GM12878 (cell line): ENCODE measurements at regions not wholly inside any gene's neighbourhood (a gene's known extent, or its start where the extent isn't known, plus 50 kb on each side); places are given as distances from the start of the nearest gene placed in this dataset.

Experiments
- ATAC-seq: fragments of 200-7000 bp; cut with Tn5 transposase; 3 replicates; pipeline ENCODE4 v1.9.1; 2020; ENCODE audit warnings: mild to moderate bottlenecking, moderate library complexity
- BruUV-seq: library from RNA; stranded (reverse); fragments of 400-500 nt; replicated peaks from 2 replicates; lab custom pipeline; 2021; lab: Mats Ljungman, UMichigan
- CTCF ChIA-PET: fragments of 300-600 bp; sonication (Branson Sonifier 250); formaldehyde crosslinking; extraction: SDS; loops from one replicate; lab custom pipeline; 2021; ENCODE audit warnings: inconsistent platforms; lab: Yijun Ruan, JAX
- POLR2A ChIA-PET: fragments of 350-600 bp; formaldehyde crosslinking; extraction: SDS; loops from one replicate; lab custom pipeline; 2021; ENCODE audit warnings: inconsistent platforms; lab: Charles Lee
- RAD21 ChIA-PET: fragments of 300-600 bp; sonication (Branson Sonifier 250); formaldehyde crosslinking; loops from one replicate; lab custom pipeline; 2023; ENCODE audit warnings: antibody characterized with exemption; ENCODE audit not compliant: unreplicated experiment; lab: Charles Lee
- SMC1A ChIA-PET: fragments of 300-600 bp; sonication (Branson Sonifier 250); formaldehyde crosslinking; loops from one replicate; lab custom pipeline; 2023; ENCODE audit not compliant: unreplicated experiment, uncharacterized antibody; lab: Charles Lee
- DNase-seq: peaks from one replicate; pipeline ENCODE4 v3.0.0-alpha.2; 2011; ENCODE audit warnings: low read depth, low spot score
- FAIRE-seq: peaks from 3 replicates; lab custom pipeline; 2011; peaks lifted over from hg19 to GRCh38; lab: Jason Lieb, UNC
- H2AFZ ChIP-seq: 2 replicates; pipeline ENCODE4 v1.6.0; 2011; ENCODE audit warnings: low read depth, low read length, control low read depth; ENCODE audit not compliant: control insufficient read depth
- H3K27ac ChIP-seq: 2 replicates; pipeline ENCODE4 v1.5.1; 2011; ENCODE audit warnings: control low read depth; ENCODE audit not compliant: control insufficient read depth, insufficient read depth
- H3K27me3 ChIP-seq, 2 experiments: replicated peaks in 1 of 2; 2 replicates each; pipeline versions ENCODE4 v1.6.0 to v1.6.1; 2011; ENCODE audit warnings: low read length in 1 of 2; ENCODE audit not compliant: control insufficient read depth in 2 of 2, insufficient read depth in 2 of 2
- H3K36me3 ChIP-seq, 2 experiments: 2 replicates each; pipeline ENCODE4 v1.5.1; 2011; ENCODE audit warnings: low read length in 1 of 2; ENCODE audit not compliant: control insufficient read depth in 2 of 2, insufficient read depth in 2 of 2
- H3K4me1 ChIP-seq: 2 replicates; pipeline ENCODE4 v1.6.1; 2011; ENCODE audit warnings: mild to moderate bottlenecking, low read length, moderate library complexity, mixed read lengths; ENCODE audit not compliant: control insufficient read depth, insufficient read depth
- H3K4me2 ChIP-seq: 2 replicates; pipeline ENCODE4 v1.6.0; 2011; ENCODE audit warnings: control low read depth; ENCODE audit not compliant: control insufficient read depth, insufficient read depth
- H3K4me3 ChIP-seq: fragments of 200-600 bp; sonication (generic); 2 replicates; pipeline ENCODE4 v1.5.1; 2016
- H3K79me2 ChIP-seq: 2 replicates; pipeline ENCODE4 v1.6.0; 2011; ENCODE audit warnings: low read length; ENCODE audit not compliant: control insufficient read depth, insufficient read depth
- H3K9ac ChIP-seq: 2 replicates; pipeline ENCODE4 v1.8.0; 2011; ENCODE audit warnings: low read length, control low read depth, mixed read lengths; ENCODE audit not compliant: control insufficient read depth, insufficient read depth
- H3K9me3 ChIP-seq: replicated peaks from 3 replicates; pipeline ENCODE4 v1.5.1; 2011; ENCODE audit warnings: mild to moderate bottlenecking, low read length; ENCODE audit not compliant: control insufficient read depth, insufficient read depth
- H4K20me1 ChIP-seq: 2 replicates; pipeline ENCODE4 v1.6.0; 2011; ENCODE audit not compliant: control insufficient read depth, insufficient read depth
- ATF3 ChIP-seq: IDR thresholded peaks from 2 replicates; pipeline ENCODE4 v1.6.1; 2011; ENCODE audit warnings: low read depth, mild to moderate bottlenecking, low read length, moderate library complexity, borderline replicate concordance; ENCODE audit errors: extremely low read depth
- BACH1 ChIP-seq: fragments of 450-650 bp; IDR thresholded peaks from 2 replicates; pipeline ENCODE4 v1.6.1; 2017; ENCODE audit warnings: mild to moderate bottlenecking, borderline replicate concordance
- CBFB ChIP-seq: IDR thresholded peaks from 2 replicates; pipeline ENCODE4 v1.6.1; 2016; ENCODE audit warnings: antibody characterized with exemption, low read depth
- CBX5 ChIP-seq: sonication (generic); IDR thresholded peaks from 2 replicates; pipeline ENCODE4 v1.6.1; 2016; ENCODE audit warnings: low read depth, moderate library complexity, mild to moderate bottlenecking, inconsistent platforms
- CHD2 ChIP-seq: IDR thresholded peaks from 2 replicates; pipeline ENCODE4 v1.6.1; 2011; ENCODE audit warnings: low read depth, low read length, improper control_type of control experiment, borderline replicate concordance
- CHD4 ChIP-seq: fragments of 200-600 bp; sonication (generic); IDR thresholded peaks from 2 replicates; pipeline ENCODE4 v1.6.1; 2016; ENCODE audit warnings: mild to moderate bottlenecking
- DPF2 ChIP-seq: fragments of 450-650 bp; IDR thresholded peaks from 2 replicates; pipeline ENCODE4 v1.6.1; 2017; ENCODE audit warnings: mild to moderate bottlenecking
- EZH2 ChIP-seq: IDR thresholded peaks from 2 replicates; pipeline ENCODE4 v1.6.1; 2012; ENCODE audit warnings: low read depth, mild to moderate bottlenecking, control low read depth, inconsistent platforms, low read length, borderline replicate concordance; ENCODE audit not compliant: control insufficient read depth
- NFIC ChIP-seq: IDR thresholded peaks from 2 replicates; pipeline ENCODE4 v1.6.1; 2012; ENCODE audit warnings: low read depth, mild to moderate bottlenecking, inconsistent platforms, low read length, moderate library complexity
- PML ChIP-seq: IDR thresholded peaks from 2 replicates; pipeline ENCODE4 v1.6.1; 2012; ENCODE audit warnings: low read length, inconsistent platforms
- RELB ChIP-seq: fragments of 450-650 bp; IDR thresholded peaks from 2 replicates; pipeline ENCODE4 v1.6.1; 2017; ENCODE audit warnings: low read depth, mild to moderate bottlenecking, moderate library complexity
- SMAD1 ChIP-seq: fragments of 450-650 bp; IDR thresholded peaks from 2 replicates; pipeline ENCODE4 v1.6.1; 2018; ENCODE audit warnings: mild to moderate bottlenecking, low read depth; ENCODE audit not compliant: partially characterized antibody
- SUPT20H ChIP-seq: IDR thresholded peaks from 2 replicates; pipeline ENCODE4 v1.6.1; 2011; ENCODE audit warnings: low read depth, mild to moderate bottlenecking, low read length, moderate library complexity, borderline replicate concordance; ENCODE audit not compliant: control insufficient read depth
- TCF7 ChIP-seq: IDR thresholded peaks from 2 replicates; pipeline ENCODE4 v1.6.1; 2014; ENCODE audit warnings: antibody characterized with exemption, borderline replicate concordance
- ZBTB33 ChIP-seq: fragments of 450-650 bp; IDR thresholded peaks from 2 replicates; pipeline ENCODE4 v1.6.1; 2017; ENCODE audit warnings: mild to moderate bottlenecking
- WGBS: methylation state at CpG from one replicate; pipeline ENCODE4 v1.1.6; 2016; ENCODE audit warnings: low lambda C conversion rate; ENCODE audit not compliant: insufficient replicate concordance, insufficient coverage; ENCODE audit errors: missing lambda C conversion rate; 5-methylcytosine and 5-hydroxymethylcytosine counted together
- in situ Hi-C: fragments of 300-500 bp; cut with MboI; formaldehyde crosslinking; loops from 9 replicates; pipeline ENCODE4 v1.14.3; 2018; ENCODE audit warnings: mixed read lengths
- intact Hi-C: fragments of 100-400 bp; cut with micrococcal nuclease; formaldehyde crosslinking; loops from one replicate; pipeline ENCODE4 v1.14.2; 2022; ENCODE audit not compliant: unreplicated experiment

GRCh38 chr6:22025468-22026163, 271.2 kb downstream of the PRL start:
- CTCF ChIA-PET: interaction anchor here (0.6 to 1.7 kb wide), 4 partner anchors 10 to 312 kb away, joined by 3 to 6 read pairs (median 4); no protein-coding TSS in a partner anchor
- H3K4me3 ChIP-seq: peak overlapping the region; percentile 54
- H3K4me1 ChIP-seq: peaks cover 38% of the 10 kb centered on the region
- H4K20me1 ChIP-seq: no peaks in the 10 kb centered on the region
- RAD21 ChIA-PET: interaction anchor here (0.7 to 4.4 kb wide), 22 partner anchors 10 to 1461 kb away, joined by 3 to 40 read pairs (median 4); partner anchors contain the start of gene SOX4
- WGBS: under 1% methylated on average over 9 of the region's 9 CpGs
- ATAC-seq (peak; percentile 70), FAIRE-seq (no peak), DNase-seq (peak; percentile 76)
- H3K4me2 ChIP-seq: peak overlapping the region; percentile 90
- BruUV-seq: TSS peak; percentile 77
- H3K36me3 ChIP-seq: no peaks in the 10 kb centered on the region; a peak in 1 of 4 replicates
- H3K9ac ChIP-seq: peak overlapping the region; percentile 80
- POLR2A ChIA-PET: interaction anchor here (0.7 to 2.0 kb wide), 4 partner anchors 10 to 60 kb away, joined by 4 to 8 read pairs (median 4); no protein-coding TSS in a partner anchor
- in situ Hi-C loops: no loop called here
- peak overlapping the region; percentile 85 for H2AFZ ChIP-seq
- intact Hi-C loops: loop anchor here (2.0 to 10.0 kb wide), 4 partner anchors 43 to 859 kb away; no protein-coding TSS in a partner anchor
- peaks cover 6% of the 10 kb centered on the region for H3K9me3 ChIP-seq
- H3K27ac ChIP-seq: peak overlapping the region; percentile 96
- H3K27me3 ChIP-seq: no peaks in the 10 kb centered on the region
- SMC1A ChIA-PET: interaction anchor here (0.6 to 5.5 kb wide), 30 partner anchors 8 to 1461 kb away, joined by 3 to 55 read pairs (median 3); partner anchors contain the start of gene SOX4
- H3K79me2 ChIP-seq: no peaks in the 10 kb centered on the region
- no peak for TF ChIP-seq SUPT20H
- no peak for TF ChIP-seq CHD4
- TF ChIP-seq PML: peak; percentile 54; the same call in 1 of the 2 replicates
- TF ChIP-seq EZH2: no peak
- no peak for TF ChIP-seq SMAD1
- TF ChIP-seq CHD2: no peak
- TF ChIP-seq BACH1: no peak
- TF ChIP-seq RELB: peak; percentile 54; the same call in 1 of the 2 replicates
- TF ChIP-seq CBFB: no peak; the same call in 1 of the 2 replicates
- TF ChIP-seq ZBTB33: no peak
- peak; percentile 52; the same call in 1 of the 2 replicates for TF ChIP-seq NFIC
- TF ChIP-seq TCF7: peak; percentile 50; the same call in 1 of the 2 replicates
- TF ChIP-seq CBX5: peak; percentile 24; the same call in 1 of the 2 replicates
- peak; percentile 66 for TF ChIP-seq DPF2
- TF ChIP-seq ATF3: no peak
